Stimulated activated CD8-positive, alpha-beta memory T cell treated with anti-CD3 and anti-CD28 coated beads, Interleukin-4, amount 100 ng/mL, for 24 hours (primary cell): ENCODE measurements at regions not wholly inside any gene's neighbourhood (a gene's known extent, or its start where the extent isn't known, plus 50 kb on each side); places are given as distances from the start of the nearest gene placed in this dataset.
"Not testable (repeated sequence)": the region's sequence is repeated elsewhere in the genome, so short reads cannot be mapped to it uniquely, and the experiment has no call there.

Experiments
- DNase-seq: peaks from one replicate; pipeline ENCODE4 v3.0.0-alpha.2; 2020; ENCODE audit warnings: low read depth

GRCh38 chr1:161454865-161455707 lies 50.2 kb upstream of the FCGR2A start:
- DNase-seq = not testable (repeated sequence)

DNA sequence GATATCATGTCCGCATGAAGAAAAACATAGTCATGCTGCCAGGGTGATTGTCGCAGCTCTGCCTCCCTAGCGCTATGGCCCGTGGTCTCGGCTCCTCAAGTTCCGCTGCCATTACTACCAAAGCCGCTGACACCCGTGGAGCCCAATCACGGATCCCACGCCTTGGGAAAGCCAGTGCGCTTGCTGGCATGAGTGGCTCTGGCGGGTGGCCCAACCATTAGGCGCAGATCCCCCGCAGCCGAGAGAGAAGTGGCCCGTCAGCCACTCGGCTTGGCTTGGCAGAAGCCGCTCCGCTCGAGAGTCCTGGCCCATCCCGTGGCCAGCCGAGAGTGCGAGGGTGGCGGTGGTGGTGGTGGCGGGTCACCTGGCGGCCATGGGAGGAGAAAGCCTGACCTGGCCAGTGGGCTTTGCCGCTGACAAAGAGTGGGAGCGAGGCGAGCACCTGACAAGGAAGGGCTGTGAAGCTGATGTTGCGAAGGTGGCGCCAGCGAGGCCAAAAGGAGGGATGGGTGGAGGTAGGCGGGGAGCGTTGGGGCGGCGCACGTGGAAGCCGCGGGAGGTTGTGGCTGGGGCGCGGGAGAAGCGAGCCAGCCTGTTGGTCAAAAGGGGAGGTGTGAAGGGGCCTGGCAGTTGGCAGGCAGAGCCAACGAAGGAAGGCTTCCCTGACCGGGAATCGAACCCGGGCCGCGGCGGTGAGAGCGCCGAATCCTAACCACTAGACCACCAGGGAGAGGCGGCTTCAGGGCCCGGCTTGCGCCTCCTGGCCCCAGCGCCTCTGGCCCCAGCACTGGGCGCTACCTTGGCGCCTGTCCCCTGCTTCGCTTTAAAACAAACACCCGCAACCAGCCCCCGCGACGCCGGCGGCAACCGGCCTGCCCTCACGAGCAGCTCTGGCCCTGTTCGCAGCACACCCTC lies 51.0 kb upstream of the FCGR2A start:
- not testable (repeated sequence) for DNase-seq

- not testable (repeated sequence) for DNase-seq
These were observed 53.4 kb upstream of the FCGR2A start for GRCh38 chr1:161451698-161452348.

- DNase-seq = not testable (repeated sequence)
These were observed 57.4 kb upstream of the FCGR2A start for GRCh38 chr1:161447760-161448332.

DNA sequence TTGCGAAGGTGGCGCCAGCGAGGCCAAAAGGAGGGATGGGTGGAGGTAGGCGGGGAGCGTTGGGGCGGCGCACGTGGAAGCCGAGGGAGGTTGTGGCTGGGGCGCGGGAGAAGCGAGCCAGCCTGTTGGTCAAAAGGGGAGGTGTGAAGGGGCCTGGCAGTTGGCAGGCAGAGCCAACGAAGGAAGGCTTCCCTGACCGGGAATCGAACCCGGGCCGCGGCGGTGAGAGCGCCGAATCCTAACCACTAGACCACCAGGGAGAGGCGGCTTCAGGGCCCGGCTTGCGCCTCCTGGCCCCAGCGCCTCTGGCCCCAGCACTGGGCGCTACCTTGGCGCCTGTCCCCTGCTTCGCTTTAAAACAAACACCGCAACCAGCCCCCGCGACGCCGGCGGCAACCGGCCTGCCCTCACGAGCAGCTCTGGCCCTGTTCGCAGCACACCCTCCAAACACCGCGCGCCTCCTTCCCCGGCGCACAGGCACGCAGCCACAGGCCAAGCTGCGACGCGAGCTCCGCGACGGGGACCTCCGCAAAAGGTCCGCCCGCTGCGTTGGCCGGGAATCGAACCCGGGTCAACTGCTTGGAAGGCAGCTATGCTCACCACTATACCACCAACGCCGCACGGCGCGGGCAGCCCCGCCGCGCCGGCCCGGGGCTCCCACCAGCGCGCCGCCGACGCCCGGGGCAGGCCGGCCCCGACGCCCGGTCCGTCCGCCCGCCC lies 58.1 kb upstream of the FCGR2A start:
- DNase-seq = not testable (repeated sequence)

DNA sequence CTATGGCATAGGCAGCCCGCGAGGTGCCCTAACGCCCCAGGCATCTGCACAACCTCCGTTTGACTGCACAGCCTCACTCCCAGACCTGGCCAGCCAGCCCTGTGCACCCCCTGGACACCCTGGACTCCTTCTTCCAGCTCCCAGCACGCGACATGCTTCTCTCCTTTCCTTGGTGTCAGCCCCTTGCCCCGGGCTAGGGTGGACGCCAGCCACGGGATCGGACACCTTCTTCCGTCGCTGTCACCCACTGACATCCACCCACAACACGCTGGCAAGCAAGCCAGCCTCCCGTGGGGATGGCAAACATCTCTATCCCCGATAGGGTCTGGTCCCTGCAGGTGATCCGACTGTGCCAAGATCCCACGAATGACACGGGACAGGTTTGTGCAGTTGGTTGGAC lies 60.5 kb upstream of the FCGR2A start:
- DNase-seq = not testable (repeated sequence)

DNA sequence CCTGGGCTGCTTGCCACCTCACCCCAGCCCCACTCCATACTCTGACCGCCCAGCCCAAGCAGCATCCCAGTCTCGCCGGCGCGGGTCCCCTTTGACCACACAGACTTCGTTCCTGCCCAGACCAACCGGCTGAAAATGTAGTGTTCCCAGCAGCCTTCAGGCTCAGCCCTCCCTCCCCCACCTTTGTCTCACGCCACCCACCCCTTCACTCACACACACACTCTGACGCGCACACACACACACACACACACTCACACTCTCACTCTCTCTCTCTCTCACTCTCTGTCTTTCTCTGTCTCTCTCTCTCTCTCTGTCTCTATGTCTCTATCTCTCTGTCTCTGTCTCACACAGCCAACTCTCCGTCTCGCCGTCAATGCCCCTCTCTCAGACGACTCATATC lies 61.0 kb upstream of the FCGR2A start:
- DNase-seq = not testable (repeated sequence)

GRCh38 chr1:161440312-161440894 lies 64.9 kb upstream of the FCGR2A start:
- DNase-seq = peak; percentile 50

DNA sequence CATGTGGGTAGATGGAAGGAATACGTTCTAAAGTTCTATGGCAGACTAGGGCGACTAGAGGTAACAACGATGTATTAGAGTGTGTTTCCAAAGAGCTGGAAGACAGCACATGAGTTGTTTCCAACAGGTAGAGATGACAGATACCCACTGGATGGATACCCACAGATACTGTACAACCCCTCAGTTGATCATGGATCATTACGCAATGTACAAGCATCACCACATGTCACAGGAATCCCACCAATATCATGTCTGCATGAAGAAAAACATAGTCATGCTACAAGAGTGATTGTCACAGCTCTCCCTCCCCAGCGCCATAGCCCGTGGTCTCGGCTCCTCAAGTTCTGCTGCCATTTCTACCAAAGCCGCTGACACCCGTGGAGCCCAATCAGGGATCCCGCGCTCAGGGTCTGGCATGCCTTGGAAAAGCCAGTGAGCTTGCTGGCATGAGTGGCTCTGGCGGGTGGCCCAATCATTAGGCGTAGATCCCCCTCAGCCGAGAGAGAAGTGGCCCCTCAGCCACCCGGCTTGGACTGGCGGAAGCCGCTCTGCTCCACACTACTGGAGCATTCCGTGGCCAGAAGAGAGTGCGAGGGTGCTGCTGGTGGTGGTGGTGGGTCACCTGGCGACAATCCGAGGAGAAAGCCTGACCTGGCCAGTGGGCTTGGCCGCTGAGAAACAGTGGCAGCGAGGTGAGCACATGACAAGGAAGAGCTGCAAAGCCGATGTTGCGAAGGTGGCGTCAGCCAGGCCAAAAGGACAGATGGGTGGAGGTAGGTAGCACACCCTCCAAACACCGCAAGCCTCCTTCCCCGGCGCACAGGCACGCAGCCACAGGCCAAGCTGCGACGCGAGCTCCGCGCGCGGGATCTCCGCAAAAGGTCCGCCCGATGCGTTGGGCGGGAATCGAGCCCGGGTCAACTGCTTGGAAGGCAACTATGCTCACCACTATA lies 65.7 kb upstream of the FCGR2A start:
- DNase-seq = no peak

DNA sequence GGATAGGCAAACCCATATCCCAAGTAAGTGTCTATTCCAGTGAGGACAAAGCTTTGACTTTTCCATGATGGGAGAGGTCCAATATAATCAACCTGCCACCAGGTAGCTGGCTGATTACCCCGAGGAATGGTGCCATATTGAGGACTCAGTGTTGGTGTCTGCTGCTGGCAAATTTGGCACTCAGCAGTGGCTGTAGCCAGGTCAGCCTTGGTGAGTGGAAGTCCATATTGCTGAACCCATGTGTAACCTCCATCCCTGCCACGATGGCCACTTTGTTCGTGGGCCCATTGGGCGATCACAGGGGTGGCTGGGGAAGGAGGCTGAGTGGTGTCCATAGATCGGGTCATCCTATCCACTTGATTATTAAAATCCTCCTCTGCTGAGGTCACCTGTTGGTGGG lies 65.5 kb upstream of the CFAP126 start:
- DNase-seq = not testable (repeated sequence)

GRCh38 chr1:161432091-161432490 lies 64.4 kb upstream of the CFAP126 start:
- no peak for DNase-seq

DNA sequence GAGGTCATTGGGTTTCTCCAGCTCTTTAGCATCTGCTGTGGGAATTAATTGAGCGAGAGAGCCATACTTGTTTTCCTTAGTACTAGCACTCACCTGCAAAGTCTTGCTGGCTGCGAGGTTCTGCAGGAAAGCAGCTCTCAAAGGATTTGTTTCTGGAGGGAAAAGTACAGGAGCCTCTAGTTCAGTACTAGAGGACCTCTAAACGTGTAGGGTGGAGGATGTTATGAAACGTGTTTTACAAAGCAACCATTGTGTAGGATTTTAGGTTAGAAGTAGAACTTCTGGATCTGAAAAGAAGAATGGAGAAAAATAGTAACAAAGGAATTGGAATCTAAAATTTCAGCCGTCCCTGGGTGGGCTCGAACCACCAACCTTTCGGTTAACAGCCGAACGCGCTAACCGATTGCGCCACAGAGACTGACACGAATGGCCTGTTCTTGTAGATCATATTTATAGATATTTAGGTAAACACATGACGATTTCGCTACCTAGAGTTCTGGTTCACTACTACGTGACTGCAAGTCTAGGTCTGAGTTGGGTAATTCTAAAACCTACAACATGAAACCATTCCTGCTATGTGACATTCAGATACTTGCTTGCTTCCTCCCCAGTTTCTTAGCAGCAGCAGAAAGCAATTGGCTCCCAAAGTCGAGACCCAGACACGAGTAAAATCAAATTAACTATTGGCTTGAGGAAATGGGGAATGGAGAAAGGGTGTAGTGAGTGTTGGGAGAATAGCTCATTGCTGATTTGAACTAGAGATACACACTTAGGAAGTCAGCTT lies 60.2 kb upstream of the CFAP126 start:
- DNase-seq = peak; percentile 24

DNA sequence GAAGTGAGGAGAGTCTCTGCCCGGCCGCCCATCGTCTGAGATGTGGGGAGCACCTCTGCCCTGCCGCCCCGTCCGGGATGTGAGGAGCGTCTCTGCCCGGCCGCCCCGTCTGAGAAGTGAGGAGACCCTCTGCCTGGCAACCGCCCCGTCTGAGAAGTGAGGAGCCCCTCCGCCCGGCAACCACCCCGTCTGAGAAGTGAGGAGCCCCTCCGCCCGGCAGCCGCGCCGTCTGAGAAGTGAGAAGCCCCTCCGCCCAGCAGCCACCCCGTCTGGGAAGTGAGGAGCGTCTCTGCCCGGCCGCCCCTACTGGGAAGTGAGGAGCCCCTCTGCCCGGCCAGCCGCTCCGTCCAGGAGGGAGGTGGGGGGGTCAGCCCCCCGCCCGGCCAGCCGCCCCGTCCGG lies 55.2 kb upstream of the CFAP126 start:
- not testable (repeated sequence) for DNase-seq

GRCh38 chr1:161421456-161421855 lies 53.8 kb upstream of the CFAP126 start:
- no peak for DNase-seq

GRCh38 chr1:161420763-161421455 lies 53.2 kb upstream of the CFAP126 start:
- DNase-seq = no peak

DNA sequence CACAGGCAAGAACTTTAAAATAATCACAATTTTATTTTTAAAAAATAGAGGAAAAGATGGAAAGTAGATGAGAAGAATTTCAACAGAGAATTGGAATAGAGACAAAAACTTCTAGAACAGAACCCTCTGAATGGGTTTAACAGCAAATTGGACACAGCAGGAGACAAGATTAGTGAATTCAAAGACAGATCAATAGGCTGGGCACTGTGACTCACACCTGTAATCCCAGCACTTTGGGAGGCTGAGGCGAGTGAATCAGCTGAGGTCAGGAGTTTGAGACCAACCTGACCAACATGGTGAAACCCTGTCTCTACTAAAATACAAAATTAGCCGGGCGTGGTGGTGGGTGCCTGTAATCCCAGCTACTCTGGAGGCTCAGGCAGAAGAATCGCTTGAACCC lies 49.9 kb upstream of the CFAP126 start:
- not testable (repeated sequence) for DNase-seq
